Cardiac fibroblast (primary cell): ENCODE measurements at regions not wholly inside any gene's neighbourhood (a gene's known extent, or its start where the extent isn't known, plus 50 kb on each side); places are given as distances from the start of the nearest gene placed in this dataset.

Source experiments
- DNase-seq, 2 donors: peaks; one replicate each; pipeline versions ENCODE4 v3.0.0 to v3.0.0-alpha.2; 2010; ENCODE audit warnings: low read depth in 2 of 2
- H3K4me3 ChIP-seq, 2 donors: replicated peaks in 1 of 2; 1 replicate in 1 of 2; 2 replicates in 1 of 2; pipeline ENCODE4 v1.5.1; 2011; ENCODE audit warnings: low read depth in 2 of 2, low read length in 2 of 2, mild to moderate bottlenecking in 2 of 2, moderate library complexity in 1 of 2
- TF ChIP-seq, protein P1 (sequence below): IDR thresholded peaks from one replicate; pipeline ENCODE4 v1.5.1; 2011; ENCODE audit warnings: low read depth, mild to moderate bottlenecking, low read length, inconsistent platforms

- TF ChIP-seq, protein P1, sequence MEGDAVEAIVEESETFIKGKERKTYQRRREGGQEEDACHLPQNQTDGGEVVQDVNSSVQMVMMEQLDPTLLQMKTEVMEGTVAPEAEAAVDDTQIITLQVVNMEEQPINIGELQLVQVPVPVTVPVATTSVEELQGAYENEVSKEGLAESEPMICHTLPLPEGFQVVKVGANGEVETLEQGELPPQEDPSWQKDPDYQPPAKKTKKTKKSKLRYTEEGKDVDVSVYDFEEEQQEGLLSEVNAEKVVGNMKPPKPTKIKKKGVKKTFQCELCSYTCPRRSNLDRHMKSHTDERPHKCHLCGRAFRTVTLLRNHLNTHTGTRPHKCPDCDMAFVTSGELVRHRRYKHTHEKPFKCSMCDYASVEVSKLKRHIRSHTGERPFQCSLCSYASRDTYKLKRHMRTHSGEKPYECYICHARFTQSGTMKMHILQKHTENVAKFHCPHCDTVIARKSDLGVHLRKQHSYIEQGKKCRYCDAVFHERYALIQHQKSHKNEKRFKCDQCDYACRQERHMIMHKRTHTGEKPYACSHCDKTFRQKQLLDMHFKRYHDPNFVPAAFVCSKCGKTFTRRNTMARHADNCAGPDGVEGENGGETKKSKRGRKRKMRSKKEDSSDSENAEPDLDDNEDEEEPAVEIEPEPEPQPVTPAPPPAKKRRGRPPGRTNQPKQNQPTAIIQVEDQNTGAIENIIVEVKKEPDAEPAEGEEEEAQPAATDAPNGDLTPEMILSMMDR: no peak
- DNase-seq: no peak
Measured at GRCh38 chr14:97757491-97757890, 960.3 kb downstream of the VRK1 start.

GRCh38 chr14:97760050-97760449 is 962.9 kb downstream of the VRK1 start:
- H3K4me3 ChIP-seq: no peak overlapping the region
- TF ChIP-seq, protein P1: no peak

More at GRCh38 chr14:97757491-97757890, 960.3 kb downstream of the VRK1 start:
- no peak overlapping the region for H3K4me3 ChIP-seq

GRCh38 chr14:97762386-97762785 is 965.2 kb downstream of the VRK1 start:
- TF ChIP-seq, protein P1: no peak
- DNase-seq: no peak
- no peak overlapping the region for H3K4me3 ChIP-seq

More at GRCh38 chr14:97760050-97760449, 962.9 kb downstream of the VRK1 start:
- DNase-seq: no peak

- DNase-seq: no peak
- TF ChIP-seq, protein P1: no peak
- H3K4me3 ChIP-seq: no peak overlapping the region
Measured at GRCh38 chr14:97771340-97772045, 974.3 kb downstream of the VRK1 start.

GRCh38 chr14:97773598-97773997 is 976.4 kb downstream of the VRK1 start:
- no peak for DNase-seq
- TF ChIP-seq, protein P1: no peak
- no peak overlapping the region for H3K4me3 ChIP-seq

DNA sequence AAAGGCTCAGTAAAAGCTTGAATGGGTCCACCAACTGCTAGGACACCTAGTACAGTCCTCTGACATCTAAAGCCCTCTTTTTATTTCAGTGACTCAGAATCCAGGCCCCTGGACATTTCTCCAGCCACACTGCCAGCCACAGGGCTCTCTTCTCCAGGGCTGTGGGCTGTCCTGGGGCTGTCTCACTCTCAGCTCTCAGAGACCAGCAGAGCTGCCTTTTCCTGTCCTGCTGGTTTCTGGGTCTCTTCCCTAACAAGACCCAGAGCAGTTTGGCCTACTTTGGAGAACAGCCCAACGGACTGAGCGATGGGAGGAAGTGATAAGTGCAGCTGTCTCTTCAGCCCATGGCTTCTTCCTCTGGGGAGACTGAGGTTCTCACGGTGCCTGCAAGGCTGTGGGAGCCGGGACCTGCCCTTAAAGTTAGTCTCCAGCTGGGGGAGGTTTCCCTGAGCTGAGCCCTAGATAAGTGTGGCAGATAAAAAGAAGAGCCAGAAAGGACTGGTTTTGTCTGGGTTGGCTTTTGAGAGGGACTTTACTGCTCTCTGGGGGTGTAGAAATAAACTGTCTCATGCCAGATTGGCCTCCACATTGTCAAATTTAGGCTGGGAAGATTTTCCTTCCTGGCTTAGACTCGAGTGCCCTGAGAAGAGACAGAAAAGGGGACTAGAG is 979.8 kb downstream of the VRK1 start:
- no peak for DNase-seq
- TF ChIP-seq, protein P1: no peak
- H3K4me3 ChIP-seq: no peak overlapping the region
